HEK293 (cell line): ENCODE measurements at regions not wholly inside any gene's neighbourhood (a gene's known extent, or its start where the extent isn't known, plus 50 kb on each side); places are given as distances from the start of the nearest gene placed in this dataset.

Experiments
- CTCF ChIA-PET: fragments of 350-600 bp; formaldehyde crosslinking; extraction: SDS; loops from one replicate; lab custom pipeline; 2021; ENCODE audit warnings: antibody characterized with exemption; lab: Yijun Ruan, JAX
- POLR2A ChIA-PET: fragments of 300-600 bp; formaldehyde crosslinking; extraction: SDS; loops from one replicate; lab custom pipeline; 2020; ENCODE audit warnings: antibody characterized with exemption, inconsistent platforms; lab: Yijun Ruan, JAX
- H3K27ac ChIP-seq: fragments of 200-500 bp; sonication (Bioruptor generic); 2 replicates; pipeline ENCODE4 v1.5.1; 2014; ENCODE audit warnings: low read depth, low read length, control low read depth, inconsistent platforms; ENCODE audit errors: extremely low read depth
- H3K36me3 ChIP-seq, 2 experiments: fragments of 200-500 bp in 1 of 2; sonication (Bioruptor generic) in 1 of 2; 1 replicate in 1 of 2; 2 replicates in 1 of 2; pipeline ENCODE4 v1.5.1; 2014 to 2017; ENCODE audit warnings: inconsistent platforms in 2 of 2, low read length in 2 of 2; ENCODE audit not compliant: control insufficient read depth in 2 of 2, insufficient read depth in 1 of 2
- H3K4me1 ChIP-seq: fragments of 200-500 bp; sonication (Bioruptor generic); 2 replicates; pipeline ENCODE4 v1.5.1; 2014; ENCODE audit warnings: mild to moderate bottlenecking, low read length, inconsistent platforms; ENCODE audit not compliant: control insufficient read depth, insufficient read depth
- H3K4me3 ChIP-seq: 2 replicates; pipeline ENCODE4 v1.5.1; 2011; ENCODE audit warnings: low read depth, mild to moderate bottlenecking, control low read depth, low read length, moderate library complexity
- H3K9me3 ChIP-seq: fragments of 200-500 bp; sonication (Bioruptor generic); 2 replicates; pipeline ENCODE4 v1.5.1; 2014; ENCODE audit warnings: low read depth, low read length, inconsistent platforms; ENCODE audit not compliant: control insufficient read depth, insufficient read depth
- KLF7 ChIP-seq: fragments of 450-650 bp; formaldehyde crosslinking; IDR thresholded peaks from 2 replicates; pipeline ENCODE4 v1.5.1; 2016; ENCODE audit warnings: missing biosample characterization, missing genetic modification characterization, borderline replicate concordance
- OVOL3 ChIP-seq: fragments of 450-650 bp; formaldehyde crosslinking; IDR thresholded peaks from 2 replicates; pipeline ENCODE4 v1.5.1; 2016; ENCODE audit warnings: missing biosample characterization, missing genetic modification characterization
- SALL2 ChIP-seq: fragments of 450-650 bp; formaldehyde crosslinking; IDR thresholded peaks from 2 replicates; pipeline ENCODE4 v1.5.0; 2017; ENCODE audit warnings: missing biosample characterization, mild to moderate bottlenecking, missing genetic modification characterization, borderline replicate concordance
- SCRT2 ChIP-seq: fragments of 450-650 bp; formaldehyde crosslinking; IDR thresholded peaks from 2 replicates; pipeline ENCODE4 v1.5.1; 2016; ENCODE audit warnings: missing biosample characterization, missing genetic modification characterization
- SP2 ChIP-seq: fragments of 450-650 bp; formaldehyde crosslinking; IDR thresholded peaks from 2 replicates; pipeline ENCODE4 v1.5.1; 2016; ENCODE audit warnings: missing biosample characterization, missing genetic modification characterization
- SP3 ChIP-seq: fragments of 450-650 bp; formaldehyde crosslinking; IDR thresholded peaks from 2 replicates; pipeline ENCODE4 v1.5.1; 2016; ENCODE audit warnings: missing biosample characterization, missing genetic modification characterization
- ZEB2 ChIP-seq: fragments of 450-650 bp; formaldehyde crosslinking; IDR thresholded peaks from 2 replicates; pipeline ENCODE4 v1.5.1; 2016; ENCODE audit warnings: missing biosample characterization, missing genetic modification characterization
- ZFHX2 ChIP-seq: fragments of 450-650 bp; formaldehyde crosslinking; conservative IDR thresholded peaks from 2 replicates; pipeline ENCODE4 v1.5.1; 2016; ENCODE audit warnings: missing biosample characterization, missing genetic modification characterization
- ZNF10 ChIP-seq: fragments of 450-650 bp; formaldehyde crosslinking; IDR thresholded peaks from 2 replicates; pipeline ENCODE4 v1.5.1; 2017; ENCODE audit warnings: missing biosample characterization, missing genetic modification characterization
- ZNF133 ChIP-seq: fragments of 450-650 bp; formaldehyde crosslinking; IDR thresholded peaks from 2 replicates; pipeline ENCODE4 v1.5.1; 2016; ENCODE audit warnings: missing biosample characterization, missing genetic modification characterization
- ZNF174 ChIP-seq: fragments of 450-650 bp; formaldehyde crosslinking; IDR thresholded peaks from 2 replicates; pipeline ENCODE4 v1.5.0; 2017; ENCODE audit warnings: missing biosample characterization, mild to moderate bottlenecking, missing genetic modification characterization
- ZNF266 ChIP-seq: fragments of 450-650 bp; formaldehyde crosslinking; IDR thresholded peaks from 2 replicates; pipeline ENCODE4 v1.5.1; 2016; ENCODE audit warnings: missing biosample characterization, missing genetic modification characterization, low read depth
- ZNF302 ChIP-seq: fragments of 450-650 bp; formaldehyde crosslinking; IDR thresholded peaks from 2 replicates; pipeline ENCODE4 v1.5.1; 2016; ENCODE audit warnings: missing biosample characterization, missing genetic modification characterization, low read depth
- ZNF335 ChIP-seq: fragments of 450-650 bp; formaldehyde crosslinking; conservative IDR thresholded peaks from 2 replicates; pipeline ENCODE4 v1.5.1; 2016; ENCODE audit warnings: missing biosample characterization, missing genetic modification characterization
- ZNF341 ChIP-seq: fragments of 450-650 bp; formaldehyde crosslinking; IDR thresholded peaks from 2 replicates; pipeline ENCODE4; 2016; ENCODE audit warnings: low read depth, missing biosample characterization, missing genetic modification characterization
- ZNF350 ChIP-seq: fragments of 450-650 bp; formaldehyde crosslinking; IDR thresholded peaks from 2 replicates; pipeline ENCODE4 v1.5.0; 2017; ENCODE audit warnings: missing biosample characterization, mild to moderate bottlenecking, missing genetic modification characterization
- ZNF391 ChIP-seq: fragments of 450-650 bp; formaldehyde crosslinking; IDR thresholded peaks from 2 replicates; pipeline ENCODE4 v1.5.1; 2016; ENCODE audit warnings: low read depth, missing biosample characterization, missing genetic modification characterization, borderline replicate concordance
- ZNF510 ChIP-seq: fragments of 450-650 bp; formaldehyde crosslinking; IDR thresholded peaks from 2 replicates; pipeline ENCODE4 v1.5.1; 2018; ENCODE audit warnings: mild to moderate bottlenecking, missing genetic modification characterization, missing biosample characterization; ENCODE audit not compliant: insufficient replicate concordance
- ZNF624 ChIP-seq: fragments of 450-650 bp; formaldehyde crosslinking; IDR thresholded peaks from 2 replicates; pipeline ENCODE4 v1.5.1; 2017; ENCODE audit warnings: missing biosample characterization, missing genetic modification characterization
- ZNF660 ChIP-seq: fragments of 450-650 bp; IDR thresholded peaks from 2 replicates; pipeline ENCODE4 v1.5.1; 2018; ENCODE audit warnings: missing biosample characterization, mild to moderate bottlenecking, missing genetic modification characterization
- ZNF670 ChIP-seq: fragments of 450-650 bp; formaldehyde crosslinking; IDR thresholded peaks from 2 replicates; pipeline ENCODE4 v1.5.1; 2016; ENCODE audit warnings: missing biosample characterization, missing genetic modification characterization, low read depth
- TF ChIP-seq, protein P1 (sequence below): fragments of 450-650 bp; formaldehyde crosslinking; IDR thresholded peaks from 2 replicates; pipeline ENCODE4 v1.5.1; 2016; ENCODE audit warnings: missing biosample characterization, missing genetic modification characterization, low read depth
- TF ChIP-seq, protein P2 (sequence below): fragments of 450-650 bp; formaldehyde crosslinking; IDR thresholded peaks from 2 replicates; pipeline ENCODE4 v1.5.1; 2017; ENCODE audit warnings: missing biosample characterization, missing genetic modification characterization
- TF ChIP-seq, protein P3 (sequence below): fragments of 450-650 bp; formaldehyde crosslinking; IDR thresholded peaks from 2 replicates; pipeline ENCODE4 v1.5.1; 2016; ENCODE audit warnings: missing biosample characterization, missing genetic modification characterization

- no peaks in the 10 kb centered on the region for H3K36me3 ChIP-seq
- ChIA-PET POLR2A (interaction anchor here (0.6 kb wide), 1 partner anchor 626 kb away, joined by 3 read pairs; the partner anchor contains the start of gene ING3), CTCF (interaction anchor here (0.6 kb wide), 1 partner anchor 252 kb away, joined by 3 read pairs; no protein-coding TSS in a partner anchor)
- H3K4me1 ChIP-seq: no peaks in the 10 kb centered on the region
- TF ChIP-seq SCRT2 (tag by site-specific recombination): 0 out of 2 replicates have a peak, but pooled peaks have one; percentile 2
- no peak for TF ChIP-seq ZNF670
- no peaks in the 10 kb centered on the region for H3K9me3 ChIP-seq
- H3K27ac ChIP-seq: no peak overlapping the region
- no peak overlapping the region for H3K4me3 ChIP-seq
Measured at GRCh38 chr7:121576148-121576917, 180.2 kb upstream of the FAM3C start.

DNA sequence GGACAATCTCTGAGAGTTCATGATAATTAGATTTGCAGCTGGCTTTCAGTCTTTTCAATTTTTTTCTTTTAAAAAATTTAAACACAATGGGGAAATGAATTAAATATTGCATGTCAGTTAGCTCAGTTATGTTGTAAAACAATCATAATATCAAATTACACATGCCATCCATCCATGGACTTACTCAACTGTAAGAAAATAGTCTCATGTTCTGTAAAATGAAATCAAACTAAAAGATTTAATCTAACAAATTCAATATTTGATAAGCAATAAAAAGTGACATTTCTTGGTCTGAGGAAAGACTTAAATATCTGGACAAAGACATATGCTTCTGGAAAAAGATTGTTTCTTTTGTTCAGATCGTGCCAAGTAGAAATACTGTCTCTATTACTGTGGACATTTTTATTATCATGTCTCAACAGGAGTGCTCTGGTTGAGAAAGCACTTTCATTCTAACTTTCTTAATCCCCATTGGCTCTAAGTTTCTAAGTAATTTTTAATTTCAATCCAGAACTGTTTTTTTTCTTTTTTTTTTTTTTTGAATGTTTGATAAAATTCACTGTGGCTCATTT, 179.2 kb upstream of the FAM3C start:
- ChIA-PET CTCF (interaction anchor here (0.6 to 0.8 kb wide), 2 partner anchors 12 to 84 kb away, joined by 3 read pairs; no protein-coding TSS in a partner anchor), POLR2A (no interaction called here)
- no peak overlapping the region for H3K27ac ChIP-seq
- no peaks in the 10 kb centered on the region for H3K4me1 ChIP-seq
- H3K9me3 ChIP-seq: no peaks in the 10 kb centered on the region
- H3K4me3 ChIP-seq: no peak overlapping the region
- no peaks in the 10 kb centered on the region for H3K36me3 ChIP-seq
- TF ChIP-seq KLF7 (no peak), ZNF266 (tag by site-specific recombination) (no peak), ZNF660 (tag by site-specific recombination) (no peak), ZNF510 (tag by site-specific recombination) (no peak), ZNF133 (tag by site-specific recombination) (no peak), ZNF10 (no peak), ZNF174 (tag by site-specific recombination) (no peak), ZNF341 (no peak), ZNF335 (tag by site-specific recombination) (no peak), SALL2 (no peak), ZEB2 (tag by site-specific recombination) (0 out of 2 replicates have a peak, but pooled peaks have one; percentile 36), OVOL3 (0 out of 2 replicates have a peak, but pooled peaks have one; percentile 12), SP2 (tag by site-specific recombination) (no peak)
- TF ChIP-seq, protein P1, sequence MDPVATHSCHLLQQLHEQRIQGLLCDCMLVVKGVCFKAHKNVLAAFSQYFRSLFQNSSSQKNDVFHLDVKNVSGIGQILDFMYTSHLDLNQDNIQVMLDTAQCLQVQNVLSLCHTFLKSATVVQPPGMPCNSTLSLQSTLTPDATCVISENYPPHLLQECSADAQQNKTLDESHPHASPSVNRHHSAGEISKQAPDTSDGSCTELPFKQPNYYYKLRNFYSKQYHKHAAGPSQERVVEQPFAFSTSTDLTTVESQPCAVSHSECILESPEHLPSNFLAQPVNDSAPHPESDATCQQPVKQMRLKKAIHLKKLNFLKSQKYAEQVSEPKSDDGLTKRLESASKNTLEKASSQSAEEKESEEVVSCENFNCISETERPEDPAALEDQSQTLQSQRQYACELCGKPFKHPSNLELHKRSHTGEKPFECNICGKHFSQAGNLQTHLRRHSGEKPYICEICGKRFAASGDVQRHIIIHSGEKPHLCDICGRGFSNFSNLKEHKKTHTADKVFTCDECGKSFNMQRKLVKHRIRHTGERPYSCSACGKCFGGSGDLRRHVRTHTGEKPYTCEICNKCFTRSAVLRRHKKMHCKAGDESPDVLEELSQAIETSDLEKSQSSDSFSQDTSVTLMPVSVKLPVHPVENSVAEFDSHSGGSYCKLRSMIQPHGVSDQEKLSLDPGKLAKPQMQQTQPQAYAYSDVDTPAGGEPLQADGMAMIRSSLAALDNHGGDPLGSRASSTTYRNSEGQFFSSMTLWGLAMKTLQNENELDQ (tag by site-specific recombination): no peak
- TF ChIP-seq, protein P2, sequence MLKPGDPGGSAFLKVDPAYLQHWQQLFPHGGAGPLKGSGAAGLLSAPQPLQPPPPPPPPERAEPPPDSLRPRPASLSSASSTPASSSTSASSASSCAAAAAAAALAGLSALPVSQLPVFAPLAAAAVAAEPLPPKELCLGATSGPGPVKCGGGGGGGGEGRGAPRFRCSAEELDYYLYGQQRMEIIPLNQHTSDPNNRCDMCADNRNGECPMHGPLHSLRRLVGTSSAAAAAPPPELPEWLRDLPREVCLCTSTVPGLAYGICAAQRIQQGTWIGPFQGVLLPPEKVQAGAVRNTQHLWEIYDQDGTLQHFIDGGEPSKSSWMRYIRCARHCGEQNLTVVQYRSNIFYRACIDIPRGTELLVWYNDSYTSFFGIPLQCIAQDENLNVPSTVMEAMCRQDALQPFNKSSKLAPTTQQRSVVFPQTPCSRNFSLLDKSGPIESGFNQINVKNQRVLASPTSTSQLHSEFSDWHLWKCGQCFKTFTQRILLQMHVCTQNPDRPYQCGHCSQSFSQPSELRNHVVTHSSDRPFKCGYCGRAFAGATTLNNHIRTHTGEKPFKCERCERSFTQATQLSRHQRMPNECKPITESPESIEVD (tag by site-specific recombination): peak; percentile 85

- Histone ChIP-seq H3K4me3 (no peak overlapping the region), H3K27ac (no peak overlapping the region), H3K36me3 (no peaks in the 10 kb centered on the region), H3K9me3 (no peaks in the 10 kb centered on the region), H3K4me1 (no peaks in the 10 kb centered on the region)
- POLR2A ChIA-PET: no interaction called here
- CTCF ChIA-PET: interaction anchor here (0.6 kb wide), 1 partner anchor 30 kb away, joined by 4 read pairs; no protein-coding TSS in a partner anchor
- no peak for TF ChIP-seq ZNF624 (tag by site-specific recombination)
- TF ChIP-seq, protein P3, sequence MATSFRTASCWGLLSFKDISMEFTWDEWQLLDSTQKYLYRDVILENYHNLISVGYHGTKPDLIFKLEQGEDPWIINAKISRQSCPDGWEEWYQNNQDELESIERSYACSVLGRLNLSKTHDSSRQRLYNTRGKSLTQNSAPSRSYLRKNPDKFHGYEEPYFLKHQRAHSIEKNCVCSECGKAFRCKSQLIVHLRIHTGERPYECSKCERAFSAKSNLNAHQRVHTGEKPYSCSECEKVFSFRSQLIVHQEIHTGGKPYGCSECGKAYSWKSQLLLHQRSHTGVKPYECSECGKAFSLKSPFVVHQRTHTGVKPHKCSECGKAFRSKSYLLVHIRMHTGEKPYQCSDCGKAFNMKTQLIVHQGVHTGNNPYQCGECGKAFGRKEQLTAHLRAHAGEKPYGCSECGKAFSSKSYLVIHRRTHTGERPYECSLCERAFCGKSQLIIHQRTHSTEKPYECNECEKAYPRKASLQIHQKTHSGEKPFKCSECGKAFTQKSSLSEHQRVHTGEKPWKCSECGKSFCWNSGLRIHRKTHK (tag by site-specific recombination): no peak
- no peak for TF ChIP-seq ZNF302 (tag by site-specific recombination)
- no peak for TF ChIP-seq ZNF660 (tag by site-specific recombination)
- no peak for TF ChIP-seq ZFHX2
- no peak for TF ChIP-seq ZNF350
- no peak for TF ChIP-seq SP3 (tag by site-specific recombination)
- no peak for TF ChIP-seq ZNF391 (tag by site-specific recombination)
Measured at GRCh38 chr7:121574109-121574508, 178.0 kb upstream of the FAM3C start.
